ENCODE measurements at regions not wholly inside any gene's neighbourhood (a gene's known extent, or its start where the extent isn't known, plus 50 kb on each side); places are given as distances from the start of the nearest gene placed in this dataset.

DNA sequence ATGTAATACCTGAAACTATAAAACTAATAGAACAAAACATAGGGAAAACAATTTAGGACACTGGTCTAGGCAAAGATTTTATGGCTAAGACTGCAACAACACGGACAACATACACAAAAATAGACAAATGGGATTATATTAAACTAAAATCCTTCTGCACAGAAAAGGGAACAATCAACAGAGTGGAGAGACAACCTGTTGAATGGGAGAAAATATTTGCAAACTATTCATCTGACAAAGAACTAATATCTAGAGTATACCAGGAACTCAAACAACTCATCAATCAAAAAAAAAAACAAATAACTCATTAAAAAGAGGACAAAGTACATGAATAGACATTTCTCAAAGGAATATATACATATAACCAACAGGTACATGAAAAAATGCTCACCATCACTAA is 174.5 kb downstream of the FNDC1 start:
- 60 to 73% (median 67%) methylated on average over 1 of the region's 1 CpG for WGBS, 4 donors
- intact Hi-C loops (cut with DNase I): no loop called here
- no peaks in the 10 kb centered on the region for H3K36me3 ChIP-seq
- TF ChIP-seq, protein P1, sequence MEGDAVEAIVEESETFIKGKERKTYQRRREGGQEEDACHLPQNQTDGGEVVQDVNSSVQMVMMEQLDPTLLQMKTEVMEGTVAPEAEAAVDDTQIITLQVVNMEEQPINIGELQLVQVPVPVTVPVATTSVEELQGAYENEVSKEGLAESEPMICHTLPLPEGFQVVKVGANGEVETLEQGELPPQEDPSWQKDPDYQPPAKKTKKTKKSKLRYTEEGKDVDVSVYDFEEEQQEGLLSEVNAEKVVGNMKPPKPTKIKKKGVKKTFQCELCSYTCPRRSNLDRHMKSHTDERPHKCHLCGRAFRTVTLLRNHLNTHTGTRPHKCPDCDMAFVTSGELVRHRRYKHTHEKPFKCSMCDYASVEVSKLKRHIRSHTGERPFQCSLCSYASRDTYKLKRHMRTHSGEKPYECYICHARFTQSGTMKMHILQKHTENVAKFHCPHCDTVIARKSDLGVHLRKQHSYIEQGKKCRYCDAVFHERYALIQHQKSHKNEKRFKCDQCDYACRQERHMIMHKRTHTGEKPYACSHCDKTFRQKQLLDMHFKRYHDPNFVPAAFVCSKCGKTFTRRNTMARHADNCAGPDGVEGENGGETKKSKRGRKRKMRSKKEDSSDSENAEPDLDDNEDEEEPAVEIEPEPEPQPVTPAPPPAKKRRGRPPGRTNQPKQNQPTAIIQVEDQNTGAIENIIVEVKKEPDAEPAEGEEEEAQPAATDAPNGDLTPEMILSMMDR (IDR thresholded peaks at IDR 0.05): no peak
- peaks cover 0 to 25% (median 6%) of the 10 kb centered on the region in 12 donors for H3K9me3 ChIP-seq
- no peak overlapping the region for H3K4me3 ChIP-seq
- DNase-seq (no peak), ATAC-seq (no peak)
- H3K4me1 ChIP-seq: no peaks in the 10 kb centered on the region
- no peaks in the 10 kb centered on the region for H3K27me3 ChIP-seq
- H3K27ac ChIP-seq: no peak overlapping the region

DNA sequence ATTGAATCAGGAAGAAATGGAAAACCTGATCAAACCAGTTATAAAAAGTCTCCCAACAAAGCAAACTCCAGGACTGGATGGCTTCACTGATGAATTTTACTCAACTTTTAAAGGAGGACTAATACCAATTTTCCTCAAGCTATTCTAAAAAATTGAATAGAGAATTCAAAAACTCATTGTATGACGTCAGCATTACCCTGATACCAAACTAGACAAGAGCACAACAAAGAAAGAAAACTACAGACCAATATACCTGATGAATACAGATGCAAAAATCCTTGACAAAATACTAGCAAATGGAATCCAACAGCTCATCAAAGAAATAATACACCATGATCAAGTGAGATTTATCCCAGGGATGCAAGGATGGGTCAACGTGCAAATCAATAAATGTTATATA is 172.9 kb downstream of the FNDC1 start:
- no peak overlapping the region for H3K27ac ChIP-seq

DNA sequence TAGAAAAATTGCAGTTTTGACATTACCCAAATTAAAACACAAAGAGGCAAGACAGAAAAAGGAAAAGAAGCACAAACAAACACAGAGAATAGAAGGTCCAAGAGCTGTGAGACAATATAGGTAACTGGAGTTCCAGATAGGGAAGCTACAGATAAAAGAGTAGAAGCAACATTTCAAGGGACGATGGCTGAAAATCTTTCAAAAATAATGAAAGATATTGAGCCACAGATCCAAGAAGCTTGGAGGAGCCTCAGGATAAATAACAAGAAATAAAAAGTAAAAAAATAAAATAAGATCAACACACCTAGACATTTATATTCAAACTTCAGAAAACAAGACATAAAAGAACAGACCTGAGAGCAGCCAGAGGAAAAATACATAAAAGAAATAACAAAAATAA is 164.9 kb downstream of the FNDC1 start:
- peaks cover 0 to 28% (median 16%) of the 10 kb centered on the region in 12 donors for H3K9me3 ChIP-seq
- WGBS, 4 donors: 76 to 83% (median 82%) methylated on average over 1 of the region's 1 CpG
- intact Hi-C loops (cut with DNase I): no loop called here
- H3K4me1 ChIP-seq: no peaks in the 10 kb centered on the region
- no peak overlapping the region for H3K27ac ChIP-seq
- no peaks in the 10 kb centered on the region for H3K36me3 ChIP-seq
- no peak for DNase-seq
- no peak for ATAC-seq
- H3K27me3 ChIP-seq: no peaks in the 10 kb centered on the region
- no peak overlapping the region for H3K4me3 ChIP-seq
- TF ChIP-seq, protein P1 (IDR thresholded peaks at IDR 0.05): no peak
- TF ChIP-seq POLR2A (IDR thresholded peaks at IDR 0.05): no peak

More for the DNA sequence above, 172.9 kb downstream of the FNDC1 start:
- Histone ChIP-seq H3K4me1 (no peaks in the 10 kb centered on the region), H3K9me3 (peaks cover 0 to 28% (median 12%) of the 10 kb centered on the region in 12 donors), H3K4me3 (no peak overlapping the region), H3K27me3 (no peaks in the 10 kb centered on the region), H3K36me3 (no peaks in the 10 kb centered on the region)
- 51 to 65% (median 57%) methylated on average over 2 of the region's 2 CpGs for WGBS, 4 donors
- ATAC-seq (no peak), DNase-seq (no peak)
- TF ChIP-seq, protein P1 (IDR thresholded peaks at IDR 0.05): no peak
- no peak for TF ChIP-seq POLR2A (IDR thresholded peaks at IDR 0.05)
- intact Hi-C loops (cut with DNase I): no loop called here

DNA sequence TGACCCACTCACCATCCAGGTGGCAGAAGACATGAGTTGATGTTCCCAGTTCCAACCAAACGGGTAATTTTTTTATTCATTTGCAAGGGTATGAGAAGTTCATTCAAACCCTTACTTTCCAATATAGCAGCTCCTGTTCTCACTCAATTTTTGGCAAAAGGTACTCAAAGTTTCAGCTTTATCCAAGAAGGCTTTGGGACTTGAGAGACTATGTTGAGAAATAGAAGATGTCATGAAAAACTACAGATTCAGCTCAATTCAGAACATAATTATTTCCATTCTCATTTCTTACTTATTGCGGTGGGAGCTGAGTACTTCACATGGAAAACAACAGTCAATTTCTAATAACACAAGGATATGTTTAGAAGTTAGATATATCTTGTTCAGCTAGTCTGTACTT is 162.3 kb downstream of the FNDC1 start:
- intact Hi-C loops (cut with DNase I): no loop called here

More for the DNA sequence above, 162.3 kb downstream of the FNDC1 start:
- ATAC-seq: no peak
- Histone ChIP-seq H3K27me3 (no peaks in the 10 kb centered on the region), H3K27ac (no peak overlapping the region), H3K36me3 (no peaks in the 10 kb centered on the region), H3K4me3 (no peak overlapping the region), H3K9me3 (peaks cover 0 to 22% (median 12%) of the 10 kb centered on the region in 12 donors), H3K4me1 (no peaks in the 10 kb centered on the region)
- no peak for DNase-seq
- 77 to 88% (median 81%) methylated on average over 2 of the region's 2 CpGs for WGBS, 4 donors
- no peak for TF ChIP-seq POLR2A (IDR thresholded peaks at IDR 0.05)
- TF ChIP-seq, protein P1 (IDR thresholded peaks at IDR 0.05): no peak
